Neural crest cell (in vitro differentiated cells): ENCODE measurements at regions not wholly inside any gene's neighbourhood (a gene's known extent, or its start where the extent isn't known, plus 50 kb on each side); places are given as distances from the start of the nearest gene placed in this dataset.

Experiments
- DNase-seq: peaks from one replicate; pipeline ENCODE4 v3.0.0; 2021; ENCODE audit warnings: low read depth, mixed read lengths, low spot score
- H3K27ac Mint-ChIP-seq: one replicate; pipeline ENCODE4 v1.8.0; 2021; ENCODE audit warnings: mild to moderate bottlenecking, mixed read lengths; ENCODE audit not compliant: unreplicated experiment
- H3K27me3 Mint-ChIP-seq: 2 replicates; pipeline ENCODE4 v1.8.0; 2021; ENCODE audit warnings: low read depth, mild to moderate bottlenecking, mixed read lengths
- H3K36me3 Mint-ChIP-seq: 2 replicates; pipeline ENCODE4 v1.8.0; 2021; ENCODE audit warnings: low read depth, mild to moderate bottlenecking, mixed read lengths
- H3K4me1 Mint-ChIP-seq: 2 replicates; pipeline ENCODE4 v1.8.0; 2021; ENCODE audit warnings: mixed read lengths
- H3K4me3 Mint-ChIP-seq: one replicate; pipeline ENCODE4 v1.8.0; 2021; ENCODE audit warnings: mild to moderate bottlenecking, mixed read lengths
- H3K9me3 Mint-ChIP-seq: 2 replicates; pipeline ENCODE4 v1.8.0; 2021; ENCODE audit warnings: mixed read lengths
- TF ChIP-seq, protein P1 (sequence below): fragments of 200-600 bp; sonication (generic); conservative IDR thresholded peaks from 2 replicates; pipeline ENCODE4 v1.5.0; 2021; ENCODE audit warnings: antibody characterized with exemption, mild to moderate bottlenecking

DNA sequence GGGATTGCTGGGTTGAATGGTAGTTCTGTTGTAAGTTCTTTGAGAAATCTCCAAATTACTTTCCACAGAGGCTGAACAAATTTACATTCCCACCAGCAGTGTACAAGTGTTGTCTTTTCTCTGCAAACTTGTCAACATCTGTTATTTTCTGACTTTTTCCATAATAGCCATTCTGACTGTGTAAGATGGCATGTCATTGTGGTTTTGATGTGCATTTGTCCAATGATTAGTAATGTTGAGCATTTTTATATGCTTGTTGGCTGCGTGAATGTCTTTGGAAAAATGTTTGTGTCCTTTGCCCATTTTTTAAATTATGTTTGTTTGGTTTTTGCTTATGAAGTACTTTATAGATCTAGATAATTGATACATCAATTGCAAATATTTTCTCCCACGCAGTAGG lies 1025.0 kb downstream of the JRKL start:
- no peaks in the 10 kb centered on the region for H3K4me1 Mint-ChIP-seq
- H3K27ac Mint-ChIP-seq = no peak overlapping the region
- H3K4me3 Mint-ChIP-seq = no peak overlapping the region
- TF ChIP-seq, protein P1, sequence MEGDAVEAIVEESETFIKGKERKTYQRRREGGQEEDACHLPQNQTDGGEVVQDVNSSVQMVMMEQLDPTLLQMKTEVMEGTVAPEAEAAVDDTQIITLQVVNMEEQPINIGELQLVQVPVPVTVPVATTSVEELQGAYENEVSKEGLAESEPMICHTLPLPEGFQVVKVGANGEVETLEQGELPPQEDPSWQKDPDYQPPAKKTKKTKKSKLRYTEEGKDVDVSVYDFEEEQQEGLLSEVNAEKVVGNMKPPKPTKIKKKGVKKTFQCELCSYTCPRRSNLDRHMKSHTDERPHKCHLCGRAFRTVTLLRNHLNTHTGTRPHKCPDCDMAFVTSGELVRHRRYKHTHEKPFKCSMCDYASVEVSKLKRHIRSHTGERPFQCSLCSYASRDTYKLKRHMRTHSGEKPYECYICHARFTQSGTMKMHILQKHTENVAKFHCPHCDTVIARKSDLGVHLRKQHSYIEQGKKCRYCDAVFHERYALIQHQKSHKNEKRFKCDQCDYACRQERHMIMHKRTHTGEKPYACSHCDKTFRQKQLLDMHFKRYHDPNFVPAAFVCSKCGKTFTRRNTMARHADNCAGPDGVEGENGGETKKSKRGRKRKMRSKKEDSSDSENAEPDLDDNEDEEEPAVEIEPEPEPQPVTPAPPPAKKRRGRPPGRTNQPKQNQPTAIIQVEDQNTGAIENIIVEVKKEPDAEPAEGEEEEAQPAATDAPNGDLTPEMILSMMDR = no peak
- H3K36me3 Mint-ChIP-seq = no peaks in the 10 kb centered on the region
- no peak for DNase-seq
- H3K9me3 Mint-ChIP-seq = peaks cover 2% of the 10 kb centered on the region
- no peaks in the 10 kb centered on the region for H3K27me3 Mint-ChIP-seq

DNA sequence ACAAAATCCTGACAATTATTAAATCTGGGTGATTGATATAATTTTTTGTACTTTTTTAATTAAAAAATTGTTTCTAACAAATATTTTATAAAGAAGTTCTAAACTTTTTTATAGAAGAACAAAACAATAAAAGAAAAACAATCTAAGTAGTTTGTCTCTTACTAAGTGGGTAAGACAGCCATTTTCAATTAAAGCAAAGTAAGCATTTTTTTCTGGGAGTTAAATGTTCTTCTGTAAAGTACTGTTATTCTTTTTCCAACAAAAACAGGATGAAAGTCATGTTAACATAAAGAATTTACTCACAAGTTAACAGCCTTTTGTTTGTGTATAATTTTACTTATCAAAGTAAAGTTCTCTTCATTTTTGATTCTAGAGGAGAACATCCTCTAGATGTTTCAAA lies 1029.9 kb downstream of the JRKL start:
- Mint-ChIP-seq H3K9me3 (no peaks in the 10 kb centered on the region), H3K27ac (no peak overlapping the region), H3K36me3 (no peaks in the 10 kb centered on the region), H3K27me3 (no peaks in the 10 kb centered on the region), H3K4me1 (no peaks in the 10 kb centered on the region), H3K4me3 (no peak overlapping the region)
- TF ChIP-seq, protein P1 = no peak
- no peak for DNase-seq

DNA sequence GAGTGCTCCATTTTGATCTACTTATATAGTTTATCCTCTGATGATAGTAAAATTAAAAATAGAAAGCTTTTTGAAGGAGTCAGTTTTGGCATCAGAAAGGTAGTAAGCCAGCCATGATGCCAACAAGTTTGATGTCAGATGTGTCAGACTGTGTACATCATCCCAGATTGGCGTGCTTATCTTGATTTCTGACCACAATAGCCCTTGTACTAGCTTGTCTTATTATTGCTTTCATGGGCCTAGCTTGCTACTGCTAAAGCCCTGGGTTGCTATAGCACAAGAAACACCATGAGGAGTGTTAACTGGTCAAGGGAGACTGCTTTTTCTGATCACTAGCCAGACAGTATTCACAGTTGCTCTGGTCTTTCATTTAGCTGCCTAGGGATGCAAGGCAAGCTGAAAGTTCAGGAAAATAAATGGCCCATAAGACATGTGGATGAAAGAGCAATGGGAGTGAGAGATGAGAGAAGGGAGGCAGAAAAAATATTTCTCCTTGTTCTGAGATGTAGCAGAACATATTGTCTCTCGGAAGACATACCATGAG lies 1038.5 kb downstream of the JRKL start:
- Mint-ChIP-seq H3K27ac (no peak overlapping the region), H3K27me3 (no peaks in the 10 kb centered on the region), H3K36me3 (no peaks in the 10 kb centered on the region), H3K4me3 (no peak overlapping the region), H3K9me3 (no peaks in the 10 kb centered on the region), H3K4me1 (no peaks in the 10 kb centered on the region)
- DNase-seq = no peak
- TF ChIP-seq, protein P1 = no peak

DNA sequence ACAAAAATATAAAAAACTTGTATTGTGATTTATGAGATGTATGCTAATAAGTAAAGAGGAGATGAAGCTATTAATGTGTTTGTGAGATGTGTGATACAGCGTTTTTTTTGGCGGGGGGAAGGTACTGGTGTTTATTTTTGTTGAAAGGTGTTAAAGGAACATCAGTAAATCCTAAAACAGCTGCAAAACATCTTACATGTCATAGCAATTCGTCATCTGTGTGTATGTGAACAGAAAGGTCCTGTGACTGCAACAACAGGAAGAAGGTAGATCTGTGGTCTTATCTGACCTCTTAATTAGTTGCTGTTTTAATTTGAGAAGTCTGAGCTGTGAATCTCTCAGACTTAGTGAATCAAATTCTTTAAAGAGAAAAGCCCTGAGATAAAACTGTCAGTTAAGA lies 1041.1 kb downstream of the JRKL start:
- DNase-seq = no peak
- no peaks in the 10 kb centered on the region for H3K9me3 Mint-ChIP-seq
- H3K4me1 Mint-ChIP-seq = no peaks in the 10 kb centered on the region
- no peaks in the 10 kb centered on the region for H3K27me3 Mint-ChIP-seq
- no peak overlapping the region for H3K27ac Mint-ChIP-seq
- no peaks in the 10 kb centered on the region for H3K36me3 Mint-ChIP-seq
- TF ChIP-seq, protein P1 = no peak
- H3K4me3 Mint-ChIP-seq = no peak overlapping the region

DNA sequence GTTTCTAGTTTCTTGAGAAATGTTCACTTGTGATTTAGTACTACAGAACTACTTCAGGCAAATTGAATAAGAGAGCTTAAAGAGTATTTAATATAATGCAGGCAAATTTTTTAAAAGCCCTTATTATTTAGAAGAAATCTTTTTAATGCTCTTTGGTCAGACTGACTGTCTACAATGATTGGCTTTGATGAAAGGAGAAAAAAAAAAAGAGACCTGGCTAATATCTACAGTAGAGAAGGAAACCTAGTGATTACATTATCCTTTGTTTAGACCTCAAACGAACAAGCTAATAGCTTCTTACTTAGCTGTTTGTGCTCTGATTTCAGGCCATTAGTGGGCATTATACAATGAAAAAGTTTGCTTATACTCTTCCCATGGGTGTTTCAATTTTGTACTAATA lies 1043.1 kb downstream of the JRKL start:
- Mint-ChIP-seq H3K36me3 (no peaks in the 10 kb centered on the region), H3K9me3 (no peaks in the 10 kb centered on the region), H3K27ac (no peak overlapping the region), H3K4me1 (no peaks in the 10 kb centered on the region), H3K4me3 (no peak overlapping the region), H3K27me3 (no peaks in the 10 kb centered on the region)
- TF ChIP-seq, protein P1 = no peak
- no peak for DNase-seq

DNA sequence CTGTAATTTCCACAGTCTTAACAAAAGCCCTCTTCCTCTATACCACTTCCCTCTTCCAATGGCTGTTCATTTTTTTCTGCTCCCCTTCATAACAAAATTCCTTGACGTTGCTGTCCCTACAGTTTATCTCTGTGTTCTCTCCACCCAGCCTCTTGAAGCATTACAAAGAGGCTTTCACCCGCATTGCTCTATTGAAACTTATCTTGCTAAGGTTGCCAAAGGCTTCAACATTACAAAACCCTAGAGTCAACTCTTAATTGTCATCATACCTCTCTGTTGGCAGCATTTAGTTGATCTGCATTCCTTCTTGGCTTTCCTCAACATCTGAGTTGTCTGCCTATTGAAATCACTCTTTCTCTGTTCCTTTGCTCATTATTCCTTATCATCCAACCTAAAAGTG lies 1055.7 kb downstream of the JRKL start:
- no peak overlapping the region for H3K4me3 Mint-ChIP-seq
- no peak overlapping the region for H3K27ac Mint-ChIP-seq
- no peak for DNase-seq
- no peaks in the 10 kb centered on the region for H3K4me1 Mint-ChIP-seq
- H3K27me3 Mint-ChIP-seq = no peaks in the 10 kb centered on the region
- no peaks in the 10 kb centered on the region for H3K36me3 Mint-ChIP-seq
- TF ChIP-seq, protein P1 = no peak
- H3K9me3 Mint-ChIP-seq = no peaks in the 10 kb centered on the region
